GM19397 (cell line): ENCODE measurements at regions not wholly inside any gene's neighbourhood (a gene's known extent, or its start where the extent isn't known, plus 50 kb on each side); places are given as distances from the start of the nearest gene placed in this dataset.
"Not testable (repeated sequence)": the region's sequence is repeated elsewhere in the genome, so short reads cannot be mapped to it uniquely, and the experiment has no call there.

ENCODE experiments used
- ATAC-seq: cut with Tn5 transposase; IDR thresholded peaks from one replicate; pipeline ENCODE4 v1.9.1; 2021; ENCODE audit warnings: mild to moderate bottlenecking, moderate library complexity; ENCODE audit not compliant: unreplicated experiment

DNA sequence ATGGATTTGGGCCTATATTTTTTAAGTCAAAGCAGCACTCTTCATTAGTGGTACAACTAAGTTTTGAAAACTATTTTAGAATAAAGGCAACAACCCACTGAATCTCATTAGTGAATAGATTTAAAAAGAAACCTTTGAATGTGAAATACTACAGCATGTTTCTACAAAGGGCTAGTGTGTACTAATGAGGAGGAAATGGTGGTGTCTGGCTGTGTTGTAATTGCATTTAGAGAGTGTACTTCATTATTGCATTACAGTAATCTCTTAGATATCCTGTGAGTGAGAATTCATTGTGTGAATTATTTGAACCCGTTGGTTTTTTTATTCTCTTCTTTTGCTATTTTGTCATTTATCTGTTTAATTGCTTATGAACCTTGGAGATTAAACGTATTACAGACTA is 575.4 kb upstream of the FAM98A start:
- ATAC-seq: no peak

DNA sequence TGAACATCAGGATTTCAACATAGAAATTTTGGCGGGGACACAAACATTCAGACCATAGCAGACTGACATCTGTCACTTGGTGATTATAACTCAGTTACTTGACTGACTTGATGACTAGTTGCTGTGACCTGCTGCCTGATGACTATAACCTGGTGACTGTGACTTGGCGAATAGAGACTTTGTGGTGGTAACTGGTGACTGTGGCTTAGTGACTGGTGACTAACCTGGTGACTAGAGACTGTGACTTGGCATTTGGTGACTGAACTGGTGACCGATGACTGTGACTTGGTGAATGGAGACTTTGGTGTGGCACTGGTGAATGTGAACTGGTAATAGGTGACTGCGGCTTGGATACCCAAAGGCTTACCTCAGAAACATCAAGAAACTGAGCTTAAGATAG is 563.1 kb upstream of the FAM98A start:
- no peak for ATAC-seq

DNA sequence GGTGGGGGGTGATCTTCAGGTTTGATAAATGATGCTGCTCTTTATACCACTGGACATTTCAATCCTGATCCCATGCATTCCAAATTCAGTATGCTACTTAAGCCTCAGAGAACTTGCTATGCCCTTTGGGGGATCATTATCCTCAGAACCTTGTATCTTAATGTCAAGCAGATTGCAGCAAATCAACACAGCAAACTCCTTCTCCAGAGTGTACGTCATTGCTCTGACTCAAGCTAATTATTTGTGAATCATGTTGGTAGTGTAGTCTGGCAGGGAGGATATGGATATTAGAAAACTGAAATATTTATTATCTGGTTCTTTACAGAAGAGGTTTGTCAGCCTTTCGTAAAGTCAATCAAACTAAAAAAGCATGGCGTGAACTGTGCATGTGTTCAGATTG is 562.5 kb upstream of the FAM98A start:
- no peak for ATAC-seq

DNA sequence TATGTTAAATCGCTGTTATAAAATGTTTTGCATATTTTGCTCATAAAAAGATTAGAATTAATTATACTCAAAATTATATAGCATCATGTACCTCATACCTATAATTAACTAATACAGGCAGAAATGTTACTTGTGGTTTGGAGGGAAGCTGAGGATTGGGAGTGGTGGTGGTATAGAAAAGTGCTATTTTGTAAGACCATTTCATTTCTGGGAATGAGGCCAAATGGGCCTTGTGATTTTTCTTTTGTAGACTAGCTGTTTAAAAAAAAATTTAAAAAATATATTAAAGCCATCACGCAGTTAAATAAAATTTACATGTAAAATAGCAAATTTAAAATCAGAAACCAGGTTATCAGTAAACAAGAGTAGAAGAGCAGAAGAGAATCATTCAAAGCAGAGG is 560.8 kb upstream of the FAM98A start:
- ATAC-seq: no peak

DNA sequence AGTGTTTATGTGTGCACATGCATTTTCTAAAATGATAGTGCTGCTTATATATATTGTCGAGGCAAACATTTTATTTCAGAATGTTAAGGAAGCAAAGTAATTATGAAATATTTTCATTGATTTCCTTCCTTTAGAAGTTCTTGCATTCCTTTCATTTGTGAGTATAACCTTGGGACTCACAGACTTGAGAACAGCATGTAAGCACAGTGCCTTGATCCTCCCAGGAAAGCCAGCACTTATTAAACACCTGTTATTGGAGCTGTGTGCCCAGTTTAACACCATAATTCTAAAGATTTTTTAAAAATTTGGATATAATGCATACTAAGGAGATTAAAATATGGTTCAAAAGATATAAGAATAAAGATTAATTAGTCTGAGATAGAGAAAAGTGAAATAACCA is 554.4 kb upstream of the FAM98A start:
- no peak for ATAC-seq

DNA sequence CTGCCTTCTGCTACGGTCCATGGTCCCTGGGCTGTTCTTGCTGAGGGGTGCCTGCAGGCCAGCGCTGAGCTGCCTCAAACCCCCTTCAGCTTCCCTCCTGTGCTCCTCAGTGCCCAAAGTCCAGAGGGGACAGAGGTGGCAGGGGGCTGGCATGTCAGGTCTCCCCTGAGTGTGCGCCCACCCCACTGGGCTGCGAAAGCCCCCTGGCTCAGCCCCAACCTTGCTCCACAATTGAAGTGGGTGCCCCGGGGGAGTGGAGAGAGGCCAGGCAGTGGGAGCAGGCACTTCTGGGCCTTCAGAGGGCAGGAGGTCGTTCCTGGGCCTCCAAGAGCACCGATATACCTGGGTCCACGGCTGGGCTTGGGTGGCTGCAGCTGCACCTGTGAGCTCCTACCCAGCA is 548.7 kb upstream of the FAM98A start:
- ATAC-seq: no peak

DNA sequence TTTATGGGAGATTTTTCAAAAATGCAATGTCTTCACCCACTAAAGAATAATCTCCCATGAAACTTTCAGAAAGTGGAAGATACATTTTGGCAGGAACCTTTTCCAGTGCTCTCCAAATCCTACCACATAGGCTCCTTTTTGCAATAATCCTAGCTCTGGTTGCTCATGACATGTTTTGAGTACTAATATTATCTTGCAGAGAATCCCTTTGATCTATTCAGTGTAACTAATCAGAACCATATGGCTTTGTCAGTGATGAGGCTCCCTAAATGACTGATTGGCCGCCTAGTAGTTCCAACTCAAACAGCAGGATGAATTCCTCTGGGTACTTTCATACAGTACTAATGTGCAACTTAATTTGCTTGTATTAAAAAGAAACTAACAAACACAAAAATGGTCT is 544.0 kb upstream of the FAM98A start:
- no peak for ATAC-seq

DNA sequence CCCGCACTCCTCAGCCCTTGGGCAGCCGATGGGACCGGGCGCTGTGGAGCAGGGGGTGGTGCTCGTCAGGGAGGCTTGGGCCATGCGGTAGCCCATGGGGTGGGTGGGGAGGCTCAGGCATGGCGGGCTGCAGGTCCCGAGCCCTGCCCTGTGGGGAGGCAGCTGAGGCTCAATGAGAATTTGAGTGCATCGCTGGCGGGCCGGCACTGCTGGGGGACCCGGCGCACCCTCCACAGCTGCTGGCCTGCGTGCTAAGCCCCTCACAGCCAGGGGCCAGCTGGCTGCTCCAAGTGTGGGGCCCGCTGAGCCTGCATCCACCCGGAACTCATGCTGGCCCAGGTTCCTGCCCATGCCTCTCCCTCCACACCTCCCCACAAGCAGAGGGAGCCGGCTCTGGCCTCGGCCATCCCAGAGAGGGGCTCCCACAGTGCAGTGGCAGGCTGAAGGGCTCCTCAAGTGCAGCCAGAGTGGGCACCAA is 543.5 kb upstream of the FAM98A start:
- not testable (repeated sequence) for ATAC-seq

DNA sequence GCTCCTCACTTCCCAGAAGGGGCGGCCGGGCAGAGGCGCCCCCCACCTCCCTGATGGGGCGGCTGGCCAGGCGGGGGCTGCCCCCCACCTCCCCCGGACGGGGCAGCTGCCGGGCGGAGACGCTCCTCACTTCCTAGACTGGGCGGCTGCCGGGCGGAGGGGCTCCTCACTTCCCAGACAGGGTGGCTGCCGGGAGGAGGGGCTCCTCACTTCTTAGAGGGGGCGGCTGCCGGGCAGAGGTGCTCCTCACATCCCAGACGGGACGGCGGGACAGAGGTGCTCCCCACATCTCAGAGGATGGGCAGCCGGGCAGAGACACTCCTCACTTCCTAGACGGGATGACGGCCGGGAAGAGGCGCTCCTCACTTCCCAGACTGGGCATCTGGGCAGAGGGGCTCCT is 534.0 kb upstream of the FAM98A start:
- ATAC-seq: not testable (repeated sequence)

DNA sequence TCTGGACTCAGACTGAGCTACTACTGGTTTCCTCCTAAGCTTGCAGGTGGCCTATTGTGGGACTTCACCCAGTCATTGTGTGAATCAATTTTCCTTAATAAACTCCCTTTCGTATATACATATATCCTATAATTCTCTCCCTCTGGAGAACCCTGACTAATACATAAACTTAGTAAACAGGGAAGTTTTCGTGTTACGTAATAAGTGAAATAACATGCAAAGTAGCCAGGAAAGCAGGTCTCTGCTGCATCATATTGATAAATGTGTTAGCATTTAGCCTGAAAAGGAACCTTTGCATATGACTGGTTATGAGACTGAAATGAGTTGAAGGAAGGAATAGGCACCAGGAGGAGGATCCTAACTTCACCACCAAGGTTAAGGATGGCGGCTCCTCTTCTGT is 527.2 kb upstream of the FAM98A start:
- no peak for ATAC-seq

DNA sequence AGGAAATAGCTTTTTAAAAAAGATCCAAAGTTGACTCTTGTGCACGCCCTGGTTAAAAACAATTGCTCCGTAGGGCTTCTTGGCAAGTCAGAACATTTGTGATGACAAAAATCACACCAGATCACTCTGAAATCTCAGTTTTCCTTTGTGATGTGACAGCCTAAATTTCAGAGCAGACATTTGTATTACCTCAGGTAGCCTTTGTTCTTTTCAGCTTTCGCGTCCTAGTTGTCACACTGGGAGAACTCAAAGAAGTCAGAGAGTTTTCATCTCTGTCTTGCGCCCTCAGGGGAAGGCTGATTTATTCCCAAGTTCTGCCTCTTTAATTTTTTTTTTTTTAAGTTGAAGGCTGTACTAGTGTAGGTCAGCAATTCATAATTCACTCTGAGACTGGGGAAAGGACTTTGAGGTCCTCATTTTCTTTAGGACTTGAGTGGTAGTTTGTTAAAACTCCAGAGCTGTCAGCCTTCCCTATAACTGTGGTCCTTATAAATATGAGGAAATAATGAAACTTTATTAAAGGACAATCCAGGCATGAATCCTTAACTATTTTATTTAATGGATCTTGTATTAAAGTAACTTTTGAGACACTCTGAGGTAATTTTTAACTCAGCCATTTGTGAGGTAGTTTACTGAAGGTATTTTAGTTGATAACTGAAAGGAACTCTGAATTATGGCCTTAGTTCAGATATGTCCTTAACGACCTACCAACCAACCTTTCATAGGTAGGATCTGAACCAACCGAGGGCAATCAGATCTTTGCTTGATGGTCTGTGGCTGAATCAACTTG is 525.1 kb upstream of the FAM98A start:
- ATAC-seq: no peak

DNA sequence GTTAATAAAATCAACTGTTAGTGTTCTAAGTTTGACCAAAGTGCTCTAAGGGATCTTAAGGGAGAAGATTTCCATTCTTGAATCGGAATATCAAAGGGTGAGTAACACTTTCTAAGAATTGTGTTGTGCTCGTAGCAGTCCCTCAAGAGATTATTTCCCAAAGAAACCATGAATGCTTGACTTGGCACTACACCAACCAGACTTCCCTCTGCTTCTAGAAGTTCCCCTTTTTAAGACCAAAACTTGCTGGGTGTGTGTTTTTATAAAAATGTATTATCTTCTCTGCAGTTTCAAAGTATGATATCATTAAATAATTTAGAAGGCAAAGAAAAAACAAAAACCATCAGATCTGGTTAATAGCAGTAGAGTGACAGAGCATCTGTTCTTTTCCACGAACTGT is 522.0 kb upstream of the FAM98A start:
- no peak for ATAC-seq

DNA sequence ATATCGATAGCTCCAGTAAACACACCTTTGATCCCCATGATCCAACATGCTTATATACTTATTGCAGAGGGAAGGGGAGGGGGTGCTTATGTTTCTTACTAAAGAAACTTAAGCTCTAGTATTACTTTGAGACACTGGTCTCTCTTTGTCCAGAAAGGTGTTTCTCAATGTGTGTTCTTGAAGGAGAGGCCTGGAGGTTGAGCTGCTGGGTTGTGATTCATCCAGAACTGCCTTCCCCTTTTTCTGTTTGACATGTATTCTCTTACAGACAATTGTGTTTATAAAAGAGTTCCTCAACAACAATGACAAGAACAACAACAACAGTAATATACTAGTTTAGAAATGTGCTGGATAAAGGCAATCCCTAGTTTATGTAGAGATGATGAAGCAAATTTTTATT is 516.0 kb upstream of the FAM98A start:
- ATAC-seq: no peak

DNA sequence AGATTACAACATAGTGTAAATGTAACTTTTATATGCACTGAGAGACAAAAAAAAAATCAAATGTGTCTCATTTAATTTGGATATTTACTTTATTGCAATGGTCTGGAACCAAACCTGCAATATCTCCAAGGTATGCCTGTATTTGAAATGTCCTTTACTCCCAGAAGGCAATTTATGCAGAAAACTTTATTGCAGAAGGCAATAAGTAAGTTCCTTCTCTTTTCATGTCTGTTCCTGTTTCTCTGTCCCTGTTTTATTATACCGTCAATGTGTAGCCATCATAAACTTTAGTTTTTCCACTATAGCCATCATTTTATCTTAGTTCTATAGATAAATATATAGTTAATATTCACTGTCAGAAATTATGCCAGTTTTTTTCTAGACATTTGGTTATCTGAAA is 513.1 kb upstream of the FAM98A start:
- ATAC-seq: no peak

DNA sequence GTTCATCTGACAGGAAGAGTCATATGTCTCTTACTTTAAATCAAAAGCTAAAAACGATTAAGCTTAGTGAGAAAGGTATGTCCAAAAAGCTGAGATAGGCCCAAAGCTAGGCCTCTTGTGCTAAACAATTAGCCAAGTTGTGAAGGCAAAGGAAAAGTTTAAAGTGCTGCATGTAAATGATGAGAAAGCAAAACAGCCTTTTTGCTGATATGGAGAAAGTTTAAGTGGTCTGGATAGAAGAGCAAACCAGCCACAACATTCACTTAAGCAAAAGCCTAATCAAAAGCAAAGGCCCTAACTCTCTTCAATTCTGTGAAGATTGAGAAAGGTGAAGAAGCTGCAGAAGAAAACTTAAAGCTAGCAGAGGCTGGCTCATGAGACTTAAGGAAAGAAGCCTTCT is 511.3 kb upstream of the FAM98A start:
- no peak for ATAC-seq

DNA sequence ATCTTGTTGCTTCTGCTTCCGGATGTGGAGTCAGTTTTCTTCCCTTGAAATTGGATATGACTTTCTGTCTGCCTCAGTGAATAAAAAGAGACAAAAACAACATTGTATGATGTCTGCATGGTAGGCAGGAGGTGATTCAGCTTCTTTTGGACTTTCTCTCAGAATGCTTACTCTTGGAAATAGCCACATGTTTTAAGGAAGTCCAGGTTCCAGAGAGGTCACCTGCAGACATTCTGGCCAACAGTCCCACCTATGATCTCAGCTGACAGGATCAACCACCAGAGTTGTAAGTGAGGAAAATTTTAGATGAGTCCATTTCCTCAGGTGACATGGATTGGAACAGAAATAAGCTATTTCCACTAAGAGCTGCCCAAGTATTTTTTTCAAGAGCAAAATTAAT is 508.7 kb upstream of the FAM98A start:
- no peak for ATAC-seq

DNA sequence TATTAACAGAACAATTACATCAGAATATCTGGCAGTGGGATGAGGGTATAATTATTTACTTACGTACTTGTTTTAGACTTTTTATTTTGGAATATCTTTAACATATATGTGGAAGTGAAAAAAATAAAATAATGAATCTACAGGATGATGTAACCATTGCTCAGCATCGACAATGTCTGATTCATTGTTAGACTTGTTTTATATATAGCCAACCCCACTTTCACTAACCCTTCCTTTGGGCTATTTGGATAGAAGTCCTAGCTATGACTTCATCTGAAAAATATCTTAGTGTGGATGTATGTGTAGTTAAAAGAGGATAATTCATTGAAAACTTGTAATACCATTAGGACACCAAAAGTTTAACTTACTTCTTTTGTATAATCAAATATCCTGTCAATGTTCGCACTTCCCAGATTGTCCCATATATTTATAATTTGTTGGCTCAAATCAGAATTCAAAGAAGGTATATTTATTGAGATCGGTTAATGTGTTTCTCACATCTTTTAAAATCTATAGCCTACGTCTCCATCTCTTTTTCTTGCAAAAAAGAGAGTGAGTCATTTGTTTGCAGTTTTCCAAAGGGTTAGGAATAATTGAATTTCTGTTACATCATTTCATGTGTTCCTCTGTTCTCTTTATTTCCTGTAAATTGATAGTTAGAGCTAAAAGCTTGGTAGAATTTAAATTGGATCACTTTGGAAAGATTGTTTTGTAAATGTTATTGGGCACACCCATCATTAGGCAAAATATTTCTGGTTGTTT is 506.1 kb upstream of the FAM98A start:
- no peak for ATAC-seq

DNA sequence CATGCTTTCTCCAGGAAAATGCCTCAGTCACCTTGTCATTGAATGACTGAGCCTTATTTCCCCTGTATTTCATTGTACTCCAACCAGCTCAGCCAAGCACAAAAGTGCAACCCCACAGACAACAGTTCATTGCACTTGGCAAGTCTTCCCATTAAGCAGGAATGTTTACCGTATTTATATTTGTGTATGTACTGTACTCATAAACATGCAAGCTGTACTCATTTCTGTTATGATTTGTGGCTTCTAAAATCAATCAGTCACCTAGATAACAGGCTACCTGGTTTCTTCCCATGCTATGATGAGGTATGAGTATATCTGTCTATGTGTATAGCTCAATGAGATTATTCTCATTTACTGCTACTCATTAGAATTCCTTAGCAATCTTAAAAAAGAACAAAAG is 505.5 kb upstream of the FAM98A start:
- no peak for ATAC-seq

DNA sequence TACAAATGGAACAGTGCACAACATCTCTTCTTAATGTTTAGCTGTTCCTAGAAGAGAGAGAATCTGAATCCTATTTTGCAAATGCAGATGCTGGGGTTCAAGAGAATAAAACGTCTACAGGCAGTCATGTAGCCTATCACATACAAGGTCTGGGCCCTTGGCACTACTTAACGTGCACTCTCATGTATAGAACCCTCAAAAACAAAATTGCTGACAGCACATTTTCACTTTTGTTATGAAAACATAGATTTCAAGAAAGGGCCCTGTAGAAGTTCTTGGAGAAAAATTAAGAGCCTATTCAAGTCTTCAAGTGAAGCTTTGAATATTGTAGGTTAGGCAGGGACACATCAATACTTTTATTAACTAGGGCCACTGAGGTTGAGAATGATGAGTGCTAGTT is 504.3 kb upstream of the FAM98A start:
- no peak for ATAC-seq

DNA sequence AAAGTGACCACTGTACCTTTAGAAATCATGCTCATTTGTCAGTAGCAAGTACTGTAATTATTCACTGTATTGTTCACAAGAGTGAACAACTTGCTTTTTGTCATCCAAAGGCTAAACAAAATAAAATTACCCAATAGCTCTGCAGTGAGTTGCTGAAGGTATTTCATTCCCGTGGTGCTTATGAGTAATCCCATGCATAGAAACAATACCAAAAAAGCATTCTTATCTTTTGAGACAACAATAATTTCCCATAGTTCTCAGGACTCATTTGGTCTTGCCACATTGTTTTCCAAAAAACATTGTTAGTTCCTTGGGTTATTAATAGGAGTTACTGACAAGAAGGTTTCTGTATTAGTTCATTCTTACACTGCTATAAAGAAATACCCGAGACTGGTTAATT is 503.2 kb upstream of the FAM98A start:
- no peak for ATAC-seq

DNA sequence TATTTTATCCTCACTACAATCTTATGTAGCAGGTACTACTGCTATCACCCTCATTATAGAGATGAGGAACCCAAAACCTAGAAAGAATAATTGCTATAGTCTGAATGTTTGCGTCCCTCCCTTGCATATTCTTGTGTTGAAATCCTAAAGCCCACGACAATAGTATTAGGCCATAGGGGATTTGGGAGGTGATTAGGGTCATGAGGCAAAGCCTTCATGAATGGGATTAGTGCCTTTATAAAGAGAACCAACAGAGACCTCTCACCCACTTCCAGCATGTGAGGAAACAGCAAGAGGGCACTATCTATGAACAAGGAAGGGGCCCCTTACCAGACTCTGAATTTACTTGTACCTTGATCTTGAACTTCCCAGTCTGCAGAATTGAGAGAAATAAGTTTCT is 500.3 kb upstream of the FAM98A start:
- ATAC-seq: no peak

DNA sequence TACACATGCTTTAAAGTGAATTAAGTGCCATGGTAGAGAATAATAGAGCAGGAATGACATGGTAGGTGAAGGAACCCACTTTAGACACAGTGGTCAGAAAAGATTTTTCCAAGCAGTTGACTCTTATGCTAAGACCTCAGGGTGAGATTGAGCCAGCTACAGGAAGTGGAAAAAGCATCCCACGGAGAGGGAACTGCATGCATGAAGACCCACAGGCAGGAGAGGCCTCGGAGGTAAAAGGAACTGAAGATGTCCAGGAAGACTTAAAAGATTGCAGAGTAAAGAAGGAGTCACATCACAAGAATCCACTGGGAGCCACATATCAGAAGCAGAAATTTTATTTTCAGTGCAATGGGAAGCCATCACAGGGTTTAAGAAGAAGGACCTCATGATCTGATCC is 499.2 kb upstream of the FAM98A start:
- no peak for ATAC-seq
